Activated CD8-positive, alpha-beta memory T cell treated with anti-CD3 and anti-CD28 coated beads, Interleukin-2, amount 50 U/mL, for 4 hours (primary cell): ENCODE measurements at regions not wholly inside any gene's neighbourhood (a gene's known extent, or its start where the extent isn't known, plus 50 kb on each side); places are given as distances from the start of the nearest gene placed in this dataset.

Experiments used
- DNase-seq: peaks from one replicate; pipeline ENCODE4 v3.0.0-alpha.2; 2020

GRCh38 chr17:77722366-77722765, 236.1 kb upstream of the TNRC6C start:
- DNase-seq, result no peak

- no peak for DNase-seq
Measured at GRCh38 chr17:77723071-77723908, 235.2 kb upstream of the TNRC6C start.

GRCh38 chr17:77723909-77724875, 234.3 kb upstream of the TNRC6C start:
- DNase-seq, result no peak

- DNase-seq, result no peak
Measured at GRCh38 chr17:77724876-77725615, 233.5 kb upstream of the TNRC6C start.

GRCh38 chr17:77725846-77726245, 232.7 kb upstream of the TNRC6C start:
- DNase-seq, result no peak

DNA sequence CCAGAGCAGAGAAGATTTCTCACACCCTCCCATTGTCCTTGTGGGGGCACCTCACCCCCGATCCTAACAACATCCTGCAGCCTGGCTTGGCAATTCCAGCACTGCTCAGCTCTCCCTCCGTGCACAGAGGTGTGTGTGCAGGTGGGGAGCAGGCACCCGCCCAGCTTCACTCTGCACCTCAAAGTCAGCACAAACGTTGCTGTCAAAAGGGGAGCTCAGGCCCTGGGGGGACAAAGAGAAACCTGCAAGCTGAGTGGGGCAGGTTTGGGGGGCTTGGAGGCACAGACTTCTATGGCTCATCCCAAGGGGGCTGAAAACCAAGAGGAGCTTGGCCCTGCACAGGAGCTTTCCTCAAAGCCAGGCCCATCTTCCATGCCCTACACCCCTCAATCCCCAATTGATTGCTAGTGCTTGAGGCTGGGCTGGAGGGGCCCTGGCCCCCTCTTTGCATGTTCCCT, 231.9 kb upstream of the TNRC6C start:
- no peak for DNase-seq

GRCh38 chr17:77727037-77727615, 231.4 kb upstream of the TNRC6C start:
- DNase-seq, result no peak

GRCh38 chr17:77728474-77728795, 230.1 kb upstream of the TNRC6C start:
- DNase-seq, result no peak

GRCh38 chr17:77728871-77729270, 229.6 kb upstream of the TNRC6C start:
- DNase-seq, result no peak

- no peak for DNase-seq
Measured at GRCh38 chr17:77729587-77729986, 228.9 kb upstream of the TNRC6C start.

DNA sequence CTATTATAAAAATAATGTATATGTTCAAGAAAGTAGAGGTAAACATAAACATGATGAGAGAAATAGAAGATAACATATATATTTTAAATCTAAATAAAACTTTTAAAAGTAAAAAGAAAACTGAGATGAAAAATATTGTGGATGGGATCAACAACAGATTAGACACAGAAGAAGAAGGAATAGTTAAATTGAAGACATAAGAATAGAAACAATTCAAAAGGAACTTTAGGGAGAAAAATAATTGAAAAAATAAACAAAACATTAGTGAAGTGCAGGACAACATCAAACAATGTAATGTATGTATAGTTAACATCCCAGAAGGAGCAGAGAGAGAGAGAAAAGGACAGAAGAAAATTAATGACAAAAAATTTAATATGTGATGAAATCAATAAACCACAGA, 228.1 kb upstream of the TNRC6C start:
- DNase-seq, result no peak

GRCh38 chr17:77733576-77734296, 224.8 kb upstream of the TNRC6C start:
- no peak for DNase-seq

- DNase-seq, result no peak
Measured at GRCh38 chr17:77734371-77735080, 224.0 kb upstream of the TNRC6C start.

DNA sequence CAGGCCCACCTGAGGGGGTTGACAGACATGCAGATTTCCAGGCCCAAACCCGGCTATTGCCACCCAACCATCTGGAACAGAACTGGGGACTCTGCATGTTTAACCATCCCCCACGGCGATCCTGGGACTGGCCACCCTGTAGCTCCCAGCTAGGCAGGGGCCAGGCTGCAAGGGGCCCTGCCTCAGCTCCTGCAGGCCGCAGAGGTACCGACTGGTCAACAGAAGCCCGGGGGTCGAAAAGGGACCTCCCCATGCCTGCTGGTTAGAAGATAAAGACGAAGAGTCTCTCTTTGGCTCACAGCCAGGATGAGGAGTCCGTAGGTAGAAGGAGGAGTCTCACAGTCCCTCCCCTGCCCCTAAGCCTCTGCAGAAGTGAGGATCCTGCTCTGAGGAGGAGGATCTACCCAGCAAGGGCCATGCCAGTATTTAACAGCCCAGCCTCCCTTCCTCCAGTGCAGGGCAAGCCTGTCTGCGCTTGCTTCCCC, 223.4 kb upstream of the TNRC6C start:
- DNase-seq, result no peak

DNA sequence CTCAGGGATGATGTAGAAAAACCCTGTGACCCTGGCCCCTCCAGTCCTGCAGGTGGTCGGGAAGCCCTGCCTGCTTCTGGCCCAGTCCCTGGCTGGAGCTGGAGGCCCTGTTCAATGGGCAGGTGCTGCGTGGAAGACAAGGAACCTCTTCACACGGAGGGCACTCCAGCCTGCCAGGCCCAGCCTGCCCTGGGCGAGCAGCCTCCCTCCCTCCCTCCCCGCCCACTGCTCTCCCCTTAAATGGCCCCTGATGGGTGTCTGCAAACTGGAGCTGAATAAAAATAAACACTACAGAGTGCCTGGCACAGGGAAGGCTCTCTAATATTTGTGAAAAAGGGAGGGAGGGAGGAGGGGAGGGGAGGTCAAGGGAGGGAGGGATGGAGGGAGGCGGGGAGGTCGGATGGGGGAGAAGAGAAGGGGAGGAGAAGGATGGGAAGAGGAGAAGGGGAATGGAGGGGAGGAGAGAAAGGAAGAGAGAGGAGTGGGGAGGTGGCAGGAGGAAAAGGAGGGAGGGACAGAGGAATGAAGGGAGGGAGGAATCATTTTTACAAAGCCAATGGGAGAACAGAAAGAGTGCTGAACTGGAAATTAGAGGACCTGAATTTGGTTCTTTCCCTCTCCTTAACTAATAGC, 222.8 kb upstream of the TNRC6C start:
- DNase-seq, result no peak

DNA sequence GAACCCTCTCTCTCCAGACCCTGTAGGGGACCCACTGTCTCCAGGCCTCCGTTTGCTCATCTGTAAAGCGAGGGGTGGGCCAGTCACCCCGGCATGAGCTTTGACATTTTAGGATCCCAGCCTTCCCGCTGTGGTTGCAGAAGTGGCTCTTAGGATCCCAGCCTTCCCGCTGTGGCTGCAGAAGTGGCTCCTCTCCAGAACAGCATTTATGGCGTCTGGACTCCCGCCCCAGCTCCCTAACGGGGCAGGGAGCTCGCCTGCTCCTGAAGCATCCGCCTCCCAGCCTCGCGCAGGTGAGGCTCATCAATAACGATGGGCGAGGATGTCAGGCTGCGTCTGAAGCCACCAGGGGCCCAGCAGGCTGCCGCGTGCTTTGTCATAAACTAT, 222.3 kb upstream of the TNRC6C start:
- no peak for DNase-seq

- DNase-seq, result no peak
Measured at GRCh38 chr17:77736721-77737120, 221.8 kb upstream of the TNRC6C start.

DNA sequence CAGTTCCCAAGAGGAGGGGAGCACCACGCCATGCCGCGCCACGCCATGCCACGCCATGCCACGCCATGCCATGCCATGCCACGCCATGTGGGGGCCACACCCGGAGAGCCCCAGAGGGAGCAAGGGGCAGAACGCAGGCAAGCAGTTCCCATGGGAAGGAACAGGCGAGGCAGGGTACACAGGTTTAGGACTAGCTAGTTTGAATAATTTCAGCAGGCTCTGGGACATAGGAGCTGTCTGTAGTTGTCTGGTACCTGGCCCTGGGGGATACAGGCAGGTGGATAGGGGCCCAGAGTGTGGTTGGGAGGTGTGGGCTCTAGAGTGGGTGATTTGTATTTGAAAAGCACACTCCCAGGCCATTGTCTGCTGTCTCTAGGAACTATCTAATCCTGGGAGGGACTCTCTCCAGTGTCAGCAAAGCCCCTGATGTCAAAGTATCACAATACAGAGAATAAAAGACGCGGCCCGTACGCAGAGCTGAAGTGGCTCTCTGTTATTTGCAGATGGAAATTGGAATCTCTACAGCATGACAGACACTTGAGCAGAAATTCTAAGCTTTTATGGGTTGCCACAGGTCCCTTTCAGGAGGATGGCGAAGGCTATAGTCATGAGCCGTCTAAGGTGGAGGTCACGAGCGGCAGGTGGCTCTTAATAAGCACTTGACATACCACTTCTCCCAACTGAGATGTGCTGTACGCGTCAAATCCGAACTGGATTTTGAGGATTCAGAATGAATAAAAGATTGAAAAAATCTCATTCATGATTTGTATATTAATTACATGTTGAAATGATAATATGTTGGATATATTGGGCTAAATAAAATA, 220.8 kb upstream of the TNRC6C start:
- no peak for DNase-seq

GRCh38 chr17:77738751-77739531, 219.6 kb upstream of the TNRC6C start:
- DNase-seq, result no peak
